ENCODE measurements at regions not wholly inside any gene's neighbourhood (a gene's known extent, or its start where the extent isn't known, plus 50 kb on each side); places are given as distances from the start of the nearest gene placed in this dataset.
A peak's percentile ranks its signal among the peaks of the same experiment; 100 is the strongest.

DNA sequence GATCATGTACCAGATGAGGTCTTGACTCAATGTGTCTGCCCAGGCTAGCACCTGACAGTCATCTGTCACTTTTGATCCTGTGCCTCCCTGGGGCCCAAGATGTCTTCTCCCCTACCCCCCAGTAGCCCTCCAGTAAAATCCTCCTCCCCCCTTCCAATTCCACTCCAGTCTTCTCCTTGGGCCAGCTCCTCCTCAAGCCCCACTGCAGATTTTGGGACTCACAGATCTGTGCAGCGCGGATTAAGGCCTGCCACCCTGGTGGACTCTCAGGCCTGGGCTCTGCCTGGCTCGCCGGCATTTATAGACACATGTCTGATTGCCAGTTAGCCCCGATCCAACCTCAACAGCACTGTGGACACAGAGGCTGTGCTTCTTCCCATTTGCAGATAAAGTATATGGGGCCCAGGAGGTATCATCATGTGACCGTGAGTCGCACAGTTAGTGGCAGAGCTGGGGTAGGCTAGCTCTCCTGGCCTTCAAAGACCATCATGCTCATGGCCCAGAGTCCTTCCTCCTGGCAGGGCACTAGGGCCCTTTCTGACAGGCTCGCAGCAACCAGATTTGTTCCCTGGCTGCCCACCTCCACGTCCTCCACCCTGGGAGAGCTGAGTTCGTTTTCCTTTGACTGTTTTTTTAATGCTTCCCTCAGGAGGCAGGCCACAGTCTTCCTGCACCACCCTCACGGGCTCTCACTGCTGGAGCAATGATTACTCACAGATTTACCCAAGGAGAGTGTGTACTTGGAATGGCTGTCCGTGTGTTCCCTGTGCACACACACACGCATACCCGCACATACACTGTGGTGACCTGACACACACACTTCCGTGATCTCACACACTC lies 98.3 kb upstream of the DIO3 start:
- DNase-seq, result no peak

DNA sequence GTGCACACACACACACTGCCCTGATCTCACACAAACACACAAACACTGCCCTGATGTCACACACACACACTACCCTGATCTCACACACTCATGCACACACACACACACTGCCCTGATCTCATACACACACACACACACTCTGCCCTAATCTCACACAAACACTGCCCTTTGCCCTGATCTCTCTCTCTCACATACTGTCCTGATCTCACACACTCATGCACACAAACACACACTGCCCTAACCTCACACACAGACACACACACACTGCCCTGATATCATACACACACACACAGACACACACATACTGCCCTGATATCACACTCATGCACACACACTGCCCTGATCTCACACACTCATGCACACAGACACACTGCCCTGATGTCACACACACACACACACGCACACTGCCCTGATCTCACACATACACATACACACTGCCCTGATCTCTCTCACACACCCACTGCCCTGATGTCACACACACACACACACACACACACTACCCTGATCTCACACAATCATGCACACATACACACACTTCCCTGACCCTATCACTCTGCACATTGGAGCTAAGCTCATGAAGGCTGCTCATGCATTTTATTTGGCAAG lies 97.6 kb upstream of the DIO3 start:
- DNase-seq, result no peak

DNA sequence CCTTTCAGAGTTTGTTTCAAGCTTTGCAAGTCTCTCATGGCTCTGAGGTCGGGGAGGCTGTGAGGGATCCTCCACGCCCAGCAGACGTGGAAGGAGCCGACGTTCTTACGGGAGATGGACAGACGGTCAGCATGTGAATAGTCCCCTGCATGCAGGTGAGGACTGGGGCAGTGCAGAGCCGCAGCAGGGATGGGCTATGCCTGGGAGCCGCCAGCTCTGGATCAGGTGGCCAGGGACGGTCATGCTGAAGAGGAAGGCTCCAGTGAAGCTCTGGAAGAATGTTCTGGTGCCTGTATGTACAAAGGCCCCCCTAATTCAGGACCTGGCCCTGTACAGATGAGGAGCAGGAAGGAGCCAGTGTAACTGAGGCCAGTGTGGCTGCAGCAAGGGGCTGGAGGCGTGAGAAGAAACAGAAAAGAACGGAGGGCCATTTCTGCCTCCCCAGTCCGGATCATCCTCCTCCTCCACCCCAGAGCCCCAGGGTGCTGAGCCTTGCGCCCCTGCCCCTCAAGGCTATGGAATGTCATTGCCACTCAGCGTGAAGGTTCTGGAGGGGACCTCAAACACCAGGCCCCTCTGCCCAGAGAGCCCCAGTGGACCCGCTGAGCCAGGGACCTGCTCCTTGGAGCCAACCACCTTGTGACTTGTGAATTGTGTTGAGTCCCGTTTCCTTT lies 96.8 kb upstream of the DIO3 start:
- no peak for DNase-seq

- no peak for DNase-seq
These were observed 96.1 kb upstream of the DIO3 start for GRCh38 chr14:101464984-101465794.

GRCh38 chr14:101465795-101466448 lies 95.4 kb upstream of the DIO3 start:
- DNase-seq, result no peak

GRCh38 chr14:101466456-101467180 lies 94.7 kb upstream of the DIO3 start:
- no peak for DNase-seq

GRCh38 chr14:101467181-101467926 lies 93.9 kb upstream of the DIO3 start:
- no peak for DNase-seq

GRCh38 chr14:101469382-101470247 lies 91.7 kb upstream of the DIO3 start:
- no peak for DNase-seq

DNA sequence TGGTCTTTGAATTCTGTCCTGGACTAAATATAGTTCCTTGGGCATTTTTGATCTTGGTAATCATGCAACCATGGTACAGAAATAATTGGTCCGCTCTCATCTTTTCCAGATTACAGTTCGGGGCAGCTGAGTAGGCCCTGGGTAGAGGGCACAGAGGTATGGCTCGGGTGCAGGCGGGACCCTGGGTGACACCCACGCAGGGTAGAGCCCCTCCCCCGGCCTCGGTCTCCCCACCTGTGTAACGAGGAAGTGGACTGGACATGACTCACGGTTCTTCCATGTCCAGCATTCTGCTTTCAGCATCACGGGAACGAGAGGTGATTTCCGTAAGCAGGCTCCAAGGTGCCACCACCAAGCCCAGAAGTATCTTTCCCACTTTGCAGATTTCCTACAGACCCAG lies 91.0 kb upstream of the DIO3 start:
- no peak for DNase-seq

DNA sequence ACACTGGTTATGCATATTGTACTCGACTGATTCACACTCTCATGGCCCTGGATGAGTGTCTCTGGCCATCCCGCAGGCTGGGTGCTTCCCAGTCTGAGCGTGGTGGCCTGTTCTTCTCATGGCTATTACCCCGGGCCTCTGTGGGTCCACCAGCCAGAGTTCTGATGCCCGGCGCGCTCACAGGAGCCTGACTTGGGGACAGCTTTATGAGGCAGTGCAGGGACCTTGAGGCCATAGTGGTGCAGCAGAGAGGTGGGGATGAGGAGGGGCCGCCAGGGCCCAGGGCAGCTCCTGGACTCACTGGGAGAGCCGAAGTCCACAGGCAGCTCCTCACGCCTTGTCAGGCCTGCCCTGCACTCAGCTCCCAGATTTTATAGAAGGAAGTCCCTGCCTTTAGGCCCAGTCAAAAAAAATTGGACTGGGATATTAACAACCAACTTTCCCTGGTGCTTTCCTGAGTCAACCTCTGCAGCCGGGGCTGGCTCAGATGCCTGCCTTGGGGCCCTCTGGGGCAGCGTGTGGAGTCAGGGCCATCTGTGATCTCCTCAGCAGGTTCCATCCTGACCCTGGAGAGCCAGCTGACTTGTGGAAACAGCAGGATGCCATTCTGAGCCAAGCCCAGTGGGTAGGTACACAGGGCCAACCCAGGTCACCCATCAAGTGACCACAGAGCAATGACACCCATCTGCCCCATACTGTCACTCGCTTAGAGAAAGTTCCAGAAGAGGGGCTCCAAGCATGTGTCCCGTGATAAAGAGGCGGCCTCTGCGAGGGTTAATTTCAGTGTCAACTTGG lies 89.4 kb upstream of the DIO3 start:
- no peak for DNase-seq

- DNase-seq, result no peak
These were observed 88.8 kb upstream of the DIO3 start for GRCh38 chr14:101472518-101472849.

- peak in 1 of 2 donors; percentile 1 for DNase-seq
These were observed 88.1 kb upstream of the DIO3 start for GRCh38 chr14:101473045-101473729.

GRCh38 chr14:101473795-101474562 lies 87.3 kb upstream of the DIO3 start:
- DNase-seq, result no peak

DNA sequence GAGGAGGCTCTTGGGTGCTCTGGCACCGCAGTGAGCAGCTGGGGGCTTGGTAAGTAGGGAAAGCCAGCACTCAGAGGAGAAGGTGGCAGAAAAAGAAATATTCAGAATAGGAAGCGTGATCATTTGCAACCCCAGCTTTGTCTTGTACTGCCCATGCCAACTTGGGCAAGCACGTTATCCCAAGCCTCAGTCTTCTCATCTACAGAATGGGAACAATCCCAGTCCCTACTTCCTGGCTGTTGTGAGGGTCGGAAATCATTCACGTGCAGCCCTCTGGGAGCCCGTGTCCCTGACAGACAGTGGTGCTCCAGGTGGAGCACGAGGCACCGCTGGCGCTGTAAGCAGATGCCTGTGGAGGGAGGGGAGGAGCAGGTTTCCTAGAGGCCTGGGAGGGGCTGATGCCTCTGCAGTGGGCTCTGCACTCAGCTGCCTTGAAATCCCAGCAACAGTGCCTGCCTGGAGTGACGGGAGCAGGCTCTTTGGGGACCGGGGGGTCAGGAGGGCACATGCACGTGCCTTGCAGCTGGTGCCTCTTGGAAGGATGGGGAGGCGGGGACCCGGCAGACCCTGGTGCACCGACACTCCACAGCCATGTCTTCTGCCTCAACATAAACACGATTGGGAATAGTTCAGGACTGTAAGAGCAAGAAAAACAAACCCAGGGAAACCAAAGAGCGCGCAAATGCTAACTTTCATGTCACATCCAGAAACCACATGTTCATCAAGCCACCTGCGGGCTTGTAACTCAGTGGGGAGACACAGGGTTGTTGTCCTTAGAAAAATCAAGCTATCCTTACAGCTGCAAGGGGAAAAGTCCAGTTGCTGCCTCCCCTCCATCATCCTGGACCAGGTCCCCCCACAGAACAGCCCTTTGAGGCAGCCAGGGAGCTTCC lies 86.5 kb upstream of the DIO3 start:
- no peak for DNase-seq

DNA sequence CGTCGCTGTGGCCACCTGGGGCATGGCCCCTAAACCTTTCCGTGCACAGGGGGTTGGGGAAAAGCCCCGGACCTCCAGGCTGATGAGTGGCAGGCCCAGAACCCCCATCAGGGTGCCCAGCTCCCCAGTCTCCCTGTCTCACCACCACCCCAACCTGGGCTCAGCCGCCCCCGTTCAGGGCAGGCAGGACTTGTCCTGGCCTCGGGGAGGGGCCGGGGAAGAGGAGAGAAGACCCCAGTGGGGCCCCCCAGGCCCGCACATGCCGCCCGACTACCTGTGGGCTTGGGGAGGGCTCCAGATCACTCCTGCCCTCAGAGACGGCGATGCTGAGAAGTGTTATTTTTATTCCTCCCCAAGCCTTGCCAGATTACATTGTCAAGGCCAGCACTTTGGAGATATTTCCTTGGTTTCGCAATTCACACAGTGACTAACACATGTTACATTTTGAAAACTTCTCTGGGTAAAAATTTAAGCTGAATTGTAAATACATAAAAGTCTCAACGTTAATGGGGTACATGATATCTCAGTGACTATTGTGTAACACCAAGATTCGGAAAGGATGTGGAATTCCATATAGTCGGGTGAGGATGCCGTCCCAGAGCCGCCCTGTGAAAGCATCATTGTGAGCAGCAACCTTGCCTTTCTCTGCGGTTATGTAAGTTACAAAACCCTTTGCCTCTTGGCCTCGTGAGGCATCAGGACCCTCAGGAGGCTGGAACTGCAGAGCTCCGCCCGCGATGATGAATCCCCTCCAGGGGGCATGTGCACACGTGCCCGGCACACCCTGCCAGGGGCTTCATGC lies 85.6 kb upstream of the DIO3 start:
- no peak for DNase-seq

All from CD4-positive, alpha-beta T cell treated with Interferon alpha-2 for 1 hour (primary cell).